Left cardiac atrium (tissue), 4 donors: ENCODE measurements at regions not wholly inside any gene's neighbourhood (a gene's known extent, or its start where the extent isn't known, plus 50 kb on each side); places are given as distances from the start of the nearest gene placed in this dataset.

Source experiments
- ATAC-seq, 2 donors: fragments of 200-7000 bp; cut with Tn5 transposase; one replicate each; pipeline ENCODE4 v1.9.1; 2020; ENCODE audit warnings: mild to moderate bottlenecking in 2 of 2, moderate library complexity in 2 of 2
- DNase-seq: peaks from one replicate; pipeline ENCODE4 v3.0.0-alpha.2; 2020
- intact Hi-C, 2 donors: fragments of 100-400 bp; cut with DNase I; formaldehyde crosslinking; loops; one replicate each; pipeline versions ENCODE4 v1.14.1 to v1.15.1; 2022 to 2023
- donor health status: DM: no; HTN: yes; CAD: no.
- donor health status: DM: no; HTN: yes; CAD: no; lungs with severe emphysema.
- donor health status: DM: yes; HTN: yes; CAD: no.
- donor health status: Dilated cardiomyopathy.

- DNase-seq (peak; percentile 9), ATAC-seq (no peak)
- intact Hi-C loops, result no loop called here
These were observed 54.4 kb downstream of the UNCX start for GRCh38 chr7:1286946-1287645.

- ATAC-seq, result no peak
- intact Hi-C loops, result no loop called here
- peak; percentile 12 for DNase-seq
These were observed 55.1 kb downstream of the UNCX start for GRCh38 chr7:1287752-1288201.

- no peak for ATAC-seq
- intact Hi-C loops, result no loop called here
- DNase-seq, result peak; percentile 17
These were observed 55.8 kb downstream of the UNCX start for GRCh38 chr7:1288390-1288995.

- ATAC-seq, result no peak
- intact Hi-C loops, result no loop called here
- peak; percentile 17 for DNase-seq
These were observed 56.4 kb downstream of the UNCX start for GRCh38 chr7:1288996-1289551.

GRCh38 chr7:1289666-1290025, 57.0 kb downstream of the UNCX start:
- no peak for DNase-seq
- intact Hi-C loops, result no loop called here
- ATAC-seq, result no peak

- peak; percentile 51 to 67 for ATAC-seq
- peak; percentile 27 for DNase-seq
- intact Hi-C loops, result no loop called here
These were observed 57.5 kb downstream of the UNCX start for GRCh38 chr7:1290026-1290678.

- intact Hi-C loops, result no loop called here
- ATAC-seq, result peak in 1 of 2 donors; percentile 20
- no peak for DNase-seq
These were observed 58.1 kb downstream of the UNCX start for GRCh38 chr7:1290679-1291356.

- no peak for DNase-seq
- intact Hi-C loops, result no loop called here
These were observed 58.7 kb downstream of the UNCX start for GRCh38 chr7:1291357-1291689.

GRCh38 chr7:1291845-1292765, 59.4 kb downstream of the UNCX start:
- DNase-seq, result no peak
- no peak for ATAC-seq
- intact Hi-C loops, result no loop called here

More at GRCh38 chr7:1291357-1291689, 58.7 kb downstream of the UNCX start:
- ATAC-seq, result no peak

GRCh38 chr7:1292972-1293830, 60.5 kb downstream of the UNCX start:
- DNase-seq (no peak), ATAC-seq (no peak)
- intact Hi-C loops, result no loop called here

GRCh38 chr7:1293950-1294411, 61.3 kb downstream of the UNCX start:
- DNase-seq (no peak), ATAC-seq (no peak)
- intact Hi-C loops, result no loop called here

GRCh38 chr7:1295776-1296355, 63.2 kb downstream of the UNCX start:
- intact Hi-C loops, result no loop called here
- no peak for DNase-seq
- no peak for ATAC-seq

- ATAC-seq, result no peak
- no peak for DNase-seq
- intact Hi-C loops, result no loop called here
These were observed 63.8 kb downstream of the UNCX start for GRCh38 chr7:1296356-1296981.

GRCh38 chr7:1297017-1297960, 64.6 kb downstream of the UNCX start:
- DNase-seq, result no peak
- intact Hi-C loops, result no loop called here
- ATAC-seq, result no peak

- intact Hi-C loops, result no loop called here
- DNase-seq, result no peak
- ATAC-seq, result no peak
These were observed 65.6 kb downstream of the UNCX start for GRCh38 chr7:1298051-1298930.
